ENCODE measurements at regions not wholly inside any gene's neighbourhood (a gene's known extent, or its start where the extent isn't known, plus 50 kb on each side); places are given as distances from the start of the nearest gene placed in this dataset.

GRCh38 chr12:46945591-46945990, 119.8 kb upstream of the SLC38A4 start:
- no peak for DNase-seq (ENCODE audit: low read depth, low spot score)
- ChIA-PET POLR2A (no interaction called here), RAD21 (ENCODE audit: low non-redundant PET in 1 of 2, low total read pairs in 2 of 2, uncharacterized antibody in 2 of 2, unreplicated experiment in 2 of 2) (no interaction called here), CTCF (no interaction called here)
- TF ChIP-seq ZBTB33 (IDR thresholded peaks at IDR 0.05; ENCODE audit: extremely low read depth, insufficient replicate concordance, low read length) (no peak), ZNF274 (IDR thresholded peaks at IDR 0.05; ENCODE audit: low read depth, low read length) (no peak), ELF1 (IDR thresholded peaks at IDR 0.05; ENCODE audit: borderline replicate concordance, low read depth) (no peak), CBX3 (IDR thresholded peaks at IDR 0.05; ENCODE audit: low read depth) (no peak), SP1 (IDR thresholded peaks at IDR 0.05; ENCODE audit: low read depth) (no peak), EZH2phosphoT487 (IDR thresholded peaks at IDR 0.05; ENCODE audit: borderline replicate concordance) (no peak), YY1 (IDR thresholded peaks at IDR 0.05; ENCODE audit: extremely low read depth, insufficient replicate concordance, low read depth, low read length) (no peak), POLR2AphosphoS5 (IDR thresholded peaks at IDR 0.05; ENCODE audit: low read depth, low read length) (no peak), ATF3 (IDR thresholded peaks at IDR 0.05) (no peak), POLR2A (IDR thresholded peaks at IDR 0.05; ENCODE audit: borderline replicate concordance, extremely low read depth, insufficient read depth, insufficient read length) (no peak), SIN3A (IDR thresholded peaks at IDR 0.05; ENCODE audit: low read depth) (no peak), JUND (IDR thresholded peaks at IDR 0.05) (no peak), EGR1 (IDR thresholded peaks at IDR 0.05; ENCODE audit: low read depth) (no peak), FOSL1 (IDR thresholded peaks at IDR 0.05; ENCODE audit: low read depth) (no peak), MAX (IDR thresholded peaks at IDR 0.05) (no peak), TCF7L2 (IDR thresholded peaks at IDR 0.05; ENCODE audit: borderline replicate concordance, extremely low read depth, insufficient read depth, insufficient read length) (no peak)
- BruUV-seq (replicated peaks): no TSS peak
- Histone ChIP-seq H3K4me1 (ENCODE audit: control insufficient read depth in 1 of 2, insufficient read depth in 2 of 2, low read length in 2 of 2) (peaks cover 0 to 13% of the 10 kb centered on the region in 2 experiments; a peak in 2 of 4 replicates), H2AFZ (ENCODE audit: low read depth, low read length, poor library complexity, severe bottlenecking) (no peak overlapping the region), H3K27me3 (ENCODE audit: insufficient read depth, low read length) (no peaks in the 10 kb centered on the region), H3K9ac (ENCODE audit: low read length) (no peak overlapping the region), H3K9me2 (ENCODE audit: insufficient read depth) (no peaks in the 10 kb centered on the region), H3K9me3 (ENCODE audit: control insufficient read depth in 1 of 2, insufficient read depth in 1 of 2, low read depth in 1 of 2, low read length in 2 of 2) (no peaks in the 10 kb centered on the region), H4K20me1 (ENCODE audit: insufficient read depth) (no peaks in the 10 kb centered on the region), H3K36me3 (ENCODE audit: control insufficient read depth in 1 of 2, insufficient read depth in 2 of 2, low read length in 2 of 2) (no peaks in the 10 kb centered on the region), H3K4me3 (replicated peaks in 1 of 2; ENCODE audit: low read depth in 1 of 2, low read length in 2 of 2) (no peak overlapping the region), H3K27ac (ENCODE audit: low read depth, low read length) (no peak overlapping the region), H3K79me2 (ENCODE audit: insufficient read depth, low read length) (no peaks in the 10 kb centered on the region), H3K4me2 (ENCODE audit: low read length) (no peak overlapping the region)
- no peak for ATAC-seq
- intact Hi-C loops (cut with micrococcal nuclease): no loop called here
